ENCODE measurements at regions not wholly inside any gene's neighbourhood (a gene's known extent, or its start where the extent isn't known, plus 50 kb on each side); places are given as distances from the start of the nearest gene placed in this dataset.

GRCh38 chr5:167168971-167169370 lies 1122.5 kb upstream of the WWC1 start:
- TF ChIP-seq POLR2AphosphoS5 (IDR thresholded peaks at IDR 0.05) (no peak), CTCF (IDR thresholded peaks at IDR 0.05) (no peak)

Data from transverse colon (tissue), 4 donors.